RPMI8226 (cell line): ENCODE measurements at regions not wholly inside any gene's neighbourhood (a gene's known extent, or its start where the extent isn't known, plus 50 kb on each side); places are given as distances from the start of the nearest gene placed in this dataset.

Experiments used
- DNase-seq: peaks from one replicate; pipeline ENCODE4 v3.0.0-alpha.2; 2015

DNA sequence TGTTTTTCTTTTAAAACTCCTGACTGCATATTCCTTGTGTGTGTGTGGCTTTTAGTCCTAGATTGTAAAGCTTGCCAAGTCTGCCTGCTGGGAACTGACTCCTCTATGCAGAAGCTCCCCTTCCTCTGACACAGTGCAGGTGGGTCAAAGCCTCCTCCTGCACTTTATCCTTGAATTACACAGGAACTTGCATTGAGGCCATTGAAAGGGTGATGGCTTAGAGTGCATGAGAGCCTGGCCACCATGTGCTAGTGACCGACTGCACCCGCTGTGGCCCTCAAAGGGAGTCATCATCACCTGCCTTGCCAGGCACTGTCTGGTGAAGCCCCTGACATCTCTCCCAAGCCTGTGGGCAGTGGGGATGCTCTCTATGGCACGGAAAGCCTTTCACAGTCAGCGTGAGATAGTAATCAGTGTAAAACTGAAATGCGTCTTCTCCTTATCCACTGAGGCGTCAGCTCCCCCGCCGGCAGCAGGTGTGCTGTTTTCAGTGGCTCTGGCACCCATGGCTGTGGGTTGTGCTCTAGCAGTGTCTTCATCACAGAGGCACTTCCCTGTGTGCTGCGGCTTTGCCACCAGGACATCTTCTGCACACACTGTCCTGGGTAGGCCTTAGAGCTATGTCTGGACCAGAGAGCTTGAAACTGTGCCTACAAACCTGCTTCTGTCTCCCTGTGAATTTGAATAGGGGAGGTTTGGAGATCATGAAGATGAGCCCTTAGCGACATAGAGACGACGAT, 87.9 kb downstream of the THBS2 start:
- no peak for DNase-seq

GRCh38 chr6:169164986-169165385, 88.7 kb downstream of the THBS2 start:
- DNase-seq: no peak

- DNase-seq: no peak
Observed at GRCh38 chr6:169164451-169164850, 89.2 kb downstream of the THBS2 start.

- DNase-seq: no peak
Observed at GRCh38 chr6:169163411-169163901, 90.2 kb downstream of the THBS2 start.

DNA sequence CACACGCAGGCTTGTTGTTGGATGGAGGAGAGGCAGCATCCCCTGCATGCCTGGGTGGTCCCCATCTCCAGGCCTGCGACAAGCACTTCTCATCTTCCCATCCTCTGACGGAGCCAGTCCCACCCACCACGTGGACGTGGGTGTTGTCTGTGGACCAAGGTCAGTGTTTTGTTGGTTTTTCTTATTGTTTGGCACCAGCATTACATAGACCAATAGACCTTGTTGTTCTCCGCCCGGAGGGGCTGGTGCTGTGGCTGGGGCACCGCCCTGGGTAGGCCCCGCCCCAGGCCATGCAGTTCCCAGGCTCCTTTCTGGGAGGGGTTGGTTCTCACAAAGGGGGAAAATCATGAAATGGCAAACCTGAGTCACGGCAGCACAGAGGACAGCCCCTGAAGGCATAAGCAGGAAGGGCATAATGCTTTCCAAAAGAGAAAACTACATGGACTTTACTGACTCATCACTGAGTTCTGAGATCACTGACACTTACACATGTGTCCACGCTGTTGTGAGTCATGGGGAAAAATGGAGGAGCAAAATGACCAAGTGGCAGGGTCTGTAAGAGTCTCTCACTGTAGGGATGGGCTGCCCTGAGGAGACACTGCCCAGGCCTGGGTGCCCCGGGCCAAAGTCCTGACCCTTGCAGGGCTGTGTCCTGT, 90.8 kb downstream of the THBS2 start:
- no peak for DNase-seq

DNA sequence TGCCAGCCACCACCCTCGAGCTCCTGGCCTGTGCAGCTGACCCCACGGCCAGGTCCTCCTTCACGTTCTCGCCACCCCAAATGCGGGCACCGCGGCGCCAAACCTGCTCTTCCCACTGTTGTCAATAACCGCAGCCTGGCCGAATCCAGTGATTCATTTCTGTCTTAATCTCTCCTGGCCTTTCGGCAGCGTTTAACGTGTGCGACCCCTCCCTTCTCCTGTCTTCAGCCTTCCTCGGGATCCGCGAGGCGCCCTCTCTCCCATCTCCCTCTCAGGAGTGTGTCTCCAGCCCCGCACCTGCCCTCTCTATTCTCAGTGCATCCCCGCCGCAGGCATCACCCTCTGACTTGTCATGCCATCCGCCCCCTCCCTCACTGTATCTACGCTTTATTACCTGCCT, 91.4 kb downstream of the THBS2 start:
- DNase-seq: no peak

DNA sequence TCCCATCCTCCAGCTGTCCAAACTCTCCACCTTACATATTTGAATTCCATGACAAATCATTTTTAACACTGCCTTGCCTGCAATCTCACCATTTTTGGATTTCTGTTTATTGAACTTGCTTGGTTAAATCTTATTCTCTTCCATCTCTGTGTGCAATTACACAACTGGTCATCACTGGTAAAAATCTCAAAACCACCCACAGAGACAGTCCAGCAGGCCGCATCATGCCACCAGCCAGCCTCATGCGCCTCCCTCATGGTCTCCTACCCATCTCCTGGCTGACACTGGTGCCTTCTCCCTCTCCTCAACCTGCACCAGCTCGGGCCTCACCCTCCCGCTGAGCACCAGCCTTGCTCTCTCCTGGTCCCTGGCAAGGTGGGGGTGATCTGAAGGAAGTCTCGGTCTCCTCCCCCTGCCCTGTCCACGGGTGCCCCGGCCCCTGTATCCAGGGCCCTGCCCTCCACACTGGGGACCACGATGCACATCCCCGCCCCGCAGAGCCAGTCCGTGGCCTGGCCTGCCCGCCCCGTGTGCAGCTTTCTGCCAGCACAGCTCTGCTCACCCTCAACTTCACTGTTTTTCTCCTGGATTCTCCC, 92.0 kb downstream of the THBS2 start:
- DNase-seq: no peak

GRCh38 chr6:169160855-169161560, 92.6 kb downstream of the THBS2 start:
- no peak for DNase-seq

- no peak for DNase-seq
Observed at GRCh38 chr6:169160091-169160854, 93.4 kb downstream of the THBS2 start.

DNA sequence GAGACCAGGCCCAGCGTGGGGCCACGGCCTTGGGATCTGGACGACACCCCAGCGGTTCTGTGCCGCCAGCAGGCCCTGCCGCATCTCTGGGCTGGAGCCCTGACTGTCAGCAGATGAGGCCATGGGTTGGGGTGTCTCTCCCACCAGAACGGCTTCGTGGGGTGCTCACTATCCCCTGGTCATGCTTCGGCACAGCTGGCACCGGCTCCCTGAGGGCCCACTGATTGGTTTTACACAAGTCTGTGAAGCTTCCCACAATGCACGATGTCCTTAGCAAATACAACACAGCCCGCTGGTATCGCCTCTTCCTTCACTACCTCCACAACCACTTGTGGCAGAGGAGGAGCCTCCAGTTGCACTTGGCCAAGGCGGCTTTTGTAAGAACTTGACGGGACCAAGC, 94.3 kb downstream of the THBS2 start:
- DNase-seq: no peak

- DNase-seq: no peak
Observed at GRCh38 chr6:169158691-169159090, 95.0 kb downstream of the THBS2 start.

- no peak for DNase-seq
Observed at GRCh38 chr6:169158174-169158573, 95.5 kb downstream of the THBS2 start.

DNA sequence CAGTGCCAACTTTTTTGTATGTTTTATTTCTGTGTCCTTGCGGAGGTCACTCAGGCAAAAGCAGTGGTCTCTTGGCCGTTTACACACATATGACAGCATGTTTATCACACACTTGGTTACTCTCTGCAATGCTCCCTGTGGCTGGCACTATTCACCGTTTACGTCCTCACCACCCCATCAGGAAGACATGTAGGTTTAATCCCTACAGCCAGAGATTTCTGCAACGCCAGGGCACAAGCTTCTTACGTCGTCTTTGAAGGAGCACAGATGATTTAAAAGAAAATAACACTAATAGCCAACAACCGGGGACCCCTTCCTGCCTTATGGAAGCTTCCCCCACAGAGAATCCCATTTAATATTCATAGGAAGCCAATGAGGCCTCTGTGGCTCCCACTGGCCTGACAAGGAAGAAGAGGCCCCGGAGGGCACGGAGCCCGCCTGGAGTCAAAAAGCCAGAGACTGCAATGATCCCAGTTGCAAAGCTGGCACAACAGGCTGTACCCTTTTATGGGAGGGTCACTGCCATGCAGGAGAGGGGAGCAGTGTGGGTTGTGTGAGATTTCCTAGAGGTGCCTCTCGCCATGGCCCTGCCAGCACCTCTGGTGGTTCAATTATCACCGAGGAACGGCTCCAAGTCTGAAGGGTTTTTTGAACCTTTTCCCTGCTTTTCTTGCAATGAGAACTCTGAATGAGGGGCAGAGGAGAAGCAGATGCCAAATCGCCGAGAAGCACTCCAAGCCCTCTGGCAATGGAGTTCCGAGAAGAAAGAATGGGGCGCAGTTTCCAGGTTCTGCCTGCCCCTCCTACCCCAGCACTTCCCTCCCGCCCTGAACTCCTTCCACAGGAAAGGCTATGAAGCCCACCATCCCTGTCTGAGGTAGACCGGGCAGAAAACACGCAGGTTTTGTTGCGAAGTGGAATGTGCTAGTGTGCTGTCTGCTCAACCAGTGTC, 96.2 kb downstream of the THBS2 start:
- DNase-seq: no peak

- DNase-seq: no peak
Observed at GRCh38 chr6:169156793-169157147, 96.9 kb downstream of the THBS2 start.

- DNase-seq: no peak
Observed at GRCh38 chr6:169156108-169156792, 97.4 kb downstream of the THBS2 start.

DNA sequence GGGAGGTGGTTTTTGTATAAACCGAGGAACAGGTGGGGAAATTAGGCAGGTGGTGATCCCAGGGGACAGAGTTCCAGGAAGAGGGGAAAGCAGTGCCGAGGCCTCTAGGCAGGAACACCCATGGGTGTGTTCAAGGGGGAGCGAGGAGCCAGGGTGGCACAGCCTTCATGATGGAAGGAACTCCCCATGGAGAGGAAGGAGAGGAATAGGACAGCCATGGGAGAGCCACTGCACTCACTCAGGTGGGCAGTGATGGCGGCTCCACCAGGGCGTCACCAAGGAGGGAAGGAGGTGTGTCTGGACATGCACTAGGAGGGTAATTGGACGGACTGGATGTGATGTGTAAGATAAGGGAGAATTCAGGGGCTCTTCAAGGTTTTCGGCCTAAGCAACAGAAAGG, 98.2 kb downstream of the THBS2 start:
- DNase-seq: no peak

DNA sequence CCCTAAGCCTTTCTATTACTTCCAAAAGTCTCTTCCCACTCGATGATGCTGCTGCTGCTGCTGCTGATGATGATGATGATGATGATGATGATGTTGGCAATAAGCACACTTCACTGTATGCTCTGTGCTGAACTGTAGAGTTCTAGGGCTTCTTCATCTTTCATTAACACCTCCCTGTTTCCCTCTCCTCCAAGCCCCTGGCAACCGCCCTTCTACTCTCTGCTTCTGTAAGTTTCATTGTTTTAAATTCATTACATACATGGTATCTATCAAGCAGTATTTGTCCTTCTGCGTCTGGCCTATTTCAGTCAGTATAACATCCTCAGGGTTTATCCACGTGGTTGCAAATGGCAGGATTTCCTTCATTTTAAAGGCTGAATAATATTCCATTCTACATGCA, 100.2 kb downstream of the THBS2 start:
- no peak for DNase-seq

GRCh38 chr6:169146521-169146920, 107.1 kb downstream of the THBS2 start:
- DNase-seq: no peak

DNA sequence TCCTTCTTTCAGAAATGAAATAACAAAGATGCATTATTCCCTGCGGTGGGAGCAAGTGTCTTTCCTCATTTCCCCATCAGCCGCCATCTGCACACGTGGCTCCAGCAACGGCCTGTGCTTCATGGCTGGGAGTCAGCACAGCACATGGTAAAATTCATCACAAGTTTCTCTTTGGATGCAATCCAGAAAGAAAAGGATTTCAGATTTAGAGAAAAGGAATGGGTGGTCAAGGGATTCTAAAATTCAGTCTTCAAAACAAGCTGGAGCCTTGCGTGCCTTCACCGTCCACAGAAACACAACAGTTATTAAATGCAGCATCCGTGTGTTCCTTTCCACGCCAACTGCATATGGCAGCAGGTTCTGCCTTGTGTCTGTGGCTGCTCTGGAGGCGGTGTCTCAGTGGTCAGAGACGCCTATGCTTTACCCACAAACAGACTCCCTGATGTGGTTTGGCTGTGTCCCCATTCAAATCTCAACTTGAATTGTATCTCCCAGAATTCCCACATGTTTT, 107.6 kb downstream of the THBS2 start:
- no peak for DNase-seq

- no peak for DNase-seq
Observed at GRCh38 chr6:169145496-169145895, 108.2 kb downstream of the THBS2 start.

GRCh38 chr6:169144356-169144755, 109.3 kb downstream of the THBS2 start:
- no peak for DNase-seq
